ENCODE measurements at regions not wholly inside any gene's neighbourhood (a gene's known extent, or its start where the extent isn't known, plus 50 kb on each side); places are given as distances from the start of the nearest gene placed in this dataset.

DNA sequence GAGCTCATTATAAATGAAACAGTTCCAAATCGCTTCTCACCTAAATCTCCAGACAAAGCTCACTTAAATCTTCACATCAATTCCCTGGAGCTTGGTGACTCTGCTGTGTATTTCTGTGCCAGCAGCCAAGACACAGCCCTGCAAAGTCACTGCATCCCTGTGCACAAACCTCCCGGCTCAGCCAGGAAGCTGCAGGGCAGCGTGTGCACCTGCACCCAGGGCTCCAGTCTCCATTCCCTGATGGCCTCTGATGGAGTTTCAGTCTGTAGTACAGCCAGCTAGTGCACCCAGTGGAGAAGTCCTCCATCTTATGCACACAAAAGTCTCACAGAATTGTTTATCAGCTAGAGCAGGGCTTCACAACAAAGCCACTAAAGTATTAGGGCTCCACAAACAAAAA, 51.1 kb upstream of the PRSS58 start:
- no peak for DNase-seq

DNA sequence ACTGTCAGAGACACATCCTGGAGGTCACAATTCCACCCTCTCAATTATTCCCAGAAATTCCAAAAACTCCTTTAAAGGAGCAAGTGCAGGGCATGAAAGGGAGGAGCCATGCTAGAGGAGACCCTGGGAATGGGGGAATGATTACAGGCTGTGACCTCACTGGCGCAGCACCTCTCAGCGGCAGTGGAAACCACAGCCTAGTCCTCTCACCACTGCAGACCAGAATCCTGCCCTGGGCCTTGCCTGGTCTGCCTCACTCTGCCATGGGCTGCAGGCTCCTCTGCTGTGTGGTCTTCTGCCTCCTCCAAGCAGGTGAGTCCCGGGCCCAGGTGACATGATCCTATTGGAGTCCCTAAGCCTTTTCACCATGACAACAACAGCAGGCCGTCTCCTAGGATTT, 50.5 kb upstream of the PRSS58 start:
- no peak for DNase-seq
